ENCODE measurements at regions not wholly inside any gene's neighbourhood (a gene's known extent, or its start where the extent isn't known, plus 50 kb on each side); places are given as distances from the start of the nearest gene placed in this dataset.

GRCh38 chr14:61632401-61632800 is 62.9 kb upstream of the HIF1A start:
- H3K9me3 ChIP-seq = no peaks in the 10 kb centered on the region
- no peaks in the 10 kb centered on the region for H3K27me3 ChIP-seq
- ATAC-seq (no peak), DNase-seq (no peak)
- H3K27ac ChIP-seq = no peak overlapping the region
- no peaks in the 10 kb centered on the region for H3K36me3 ChIP-seq
- no peak overlapping the region for H3K4me3 ChIP-seq
- no peak for TF ChIP-seq POLR2A (IDR thresholded peaks at IDR 0.05)
- TF ChIP-seq, protein P1, sequence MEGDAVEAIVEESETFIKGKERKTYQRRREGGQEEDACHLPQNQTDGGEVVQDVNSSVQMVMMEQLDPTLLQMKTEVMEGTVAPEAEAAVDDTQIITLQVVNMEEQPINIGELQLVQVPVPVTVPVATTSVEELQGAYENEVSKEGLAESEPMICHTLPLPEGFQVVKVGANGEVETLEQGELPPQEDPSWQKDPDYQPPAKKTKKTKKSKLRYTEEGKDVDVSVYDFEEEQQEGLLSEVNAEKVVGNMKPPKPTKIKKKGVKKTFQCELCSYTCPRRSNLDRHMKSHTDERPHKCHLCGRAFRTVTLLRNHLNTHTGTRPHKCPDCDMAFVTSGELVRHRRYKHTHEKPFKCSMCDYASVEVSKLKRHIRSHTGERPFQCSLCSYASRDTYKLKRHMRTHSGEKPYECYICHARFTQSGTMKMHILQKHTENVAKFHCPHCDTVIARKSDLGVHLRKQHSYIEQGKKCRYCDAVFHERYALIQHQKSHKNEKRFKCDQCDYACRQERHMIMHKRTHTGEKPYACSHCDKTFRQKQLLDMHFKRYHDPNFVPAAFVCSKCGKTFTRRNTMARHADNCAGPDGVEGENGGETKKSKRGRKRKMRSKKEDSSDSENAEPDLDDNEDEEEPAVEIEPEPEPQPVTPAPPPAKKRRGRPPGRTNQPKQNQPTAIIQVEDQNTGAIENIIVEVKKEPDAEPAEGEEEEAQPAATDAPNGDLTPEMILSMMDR (IDR thresholded peaks at IDR 0.05) = no peak
- WGBS, 4 donors = 61 to 72% (median 67%) methylated on average over 3 of the region's 3 CpGs
- H3K4me1 ChIP-seq = peaks cover 0 to 6% (median 0%) of the 10 kb centered on the region in 12 donors
- intact Hi-C loops (cut with DNase I) = no loop called here

DNA sequence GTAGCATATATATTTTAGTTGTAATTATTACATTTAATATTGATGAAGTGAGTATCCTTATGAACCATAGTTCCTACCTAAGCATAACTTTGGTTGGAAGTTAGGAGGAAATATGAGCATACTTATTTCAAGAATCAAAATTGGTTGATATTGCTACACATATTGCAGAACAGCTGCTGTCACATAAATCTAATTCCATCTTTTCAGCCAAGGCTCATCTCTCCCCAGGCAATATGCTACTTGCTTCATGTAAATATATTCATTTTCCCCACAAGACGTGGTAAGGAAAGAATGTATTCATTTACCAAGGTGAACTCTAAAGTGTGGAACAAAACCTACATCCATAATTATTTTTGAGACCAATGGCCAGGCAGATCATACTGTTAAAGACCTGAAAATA is 62.5 kb upstream of the HIF1A start:
- TF ChIP-seq POLR2A (IDR thresholded peaks at IDR 0.05) = no peak
- TF ChIP-seq, protein P1 (IDR thresholded peaks at IDR 0.05) = no peak
- no peak for DNase-seq
- intact Hi-C loops (cut with DNase I) = no loop called here
- H3K9me3 ChIP-seq = no peaks in the 10 kb centered on the region
- no peaks in the 10 kb centered on the region for H3K36me3 ChIP-seq
- H3K27ac ChIP-seq = no peak overlapping the region
- ATAC-seq = no peak
- 75 to 96% (median 88%) methylated on average over 1 of the region's 1 CpG for WGBS, 4 donors
- H3K27me3 ChIP-seq = no peaks in the 10 kb centered on the region
- H3K4me3 ChIP-seq = no peak overlapping the region
- H3K4me1 ChIP-seq = peaks cover 0 to 6% (median 0%) of the 10 kb centered on the region in 12 donors

DNA sequence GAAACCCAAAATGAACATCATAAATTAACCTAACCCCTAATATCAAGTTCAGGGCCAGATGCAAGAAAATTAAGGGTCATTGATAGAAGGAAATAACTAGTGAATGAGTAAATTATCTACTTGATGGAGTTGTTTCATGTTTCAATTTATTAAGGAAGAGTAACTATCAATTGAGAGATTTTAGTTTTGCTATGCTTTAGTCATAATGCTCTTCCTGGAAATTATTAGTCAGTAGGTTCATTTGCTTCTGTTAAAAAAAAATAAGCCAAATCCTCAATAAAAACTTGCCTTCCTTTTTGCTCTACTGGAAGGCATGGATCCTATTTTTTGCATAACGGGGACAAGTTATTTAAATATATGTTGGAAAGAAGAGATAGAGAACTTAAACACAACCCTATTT is 59.0 kb upstream of the HIF1A start:
- H3K27ac ChIP-seq = peak overlapping the region in 1 of 12 donors; percentile 40
- H3K36me3 ChIP-seq = no peaks in the 10 kb centered on the region
- 89 to 96% (median 91%) methylated on average over 1 of the region's 1 CpG for whole genome bisulfite sequencing, 4 donors
- intact Hi-C loops (cut with DNase I) = no loop called here
- H3K9me3 ChIP-seq = no peaks in the 10 kb centered on the region
- no peak for ATAC-seq
- no peaks in the 10 kb centered on the region for H3K27me3 ChIP-seq
- no peak overlapping the region for H3K4me3 ChIP-seq
- H3K4me1 ChIP-seq = peaks cover 0 to 10% (median 2%) of the 10 kb centered on the region in 12 donors
- no peak for DNase-seq
- TF ChIP-seq, protein P1 (IDR thresholded peaks at IDR 0.05) = no peak
- no peak for TF ChIP-seq POLR2A (IDR thresholded peaks at IDR 0.05)

DNA sequence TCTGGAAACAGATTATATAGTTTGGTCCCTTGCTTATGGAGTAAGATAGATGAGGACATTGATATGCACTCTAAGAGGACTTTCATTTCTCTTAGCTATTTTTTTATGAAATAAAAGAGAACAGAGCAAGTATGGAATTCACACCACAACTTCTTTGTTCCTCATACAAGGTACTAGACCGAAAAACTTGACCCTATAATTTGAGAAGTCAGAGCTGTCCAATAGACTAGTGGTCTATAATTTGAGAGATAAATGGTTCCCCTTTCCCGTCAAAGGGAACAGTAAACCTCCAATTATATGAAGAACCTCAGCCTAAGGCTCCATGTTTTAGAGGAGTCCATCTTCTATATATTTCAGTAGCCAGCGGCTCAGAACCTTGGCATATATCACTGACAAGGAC is 58.5 kb upstream of the HIF1A start:
- H3K4me1 ChIP-seq = peaks cover 0 to 10% (median 2%) of the 10 kb centered on the region in 12 donors
- WGBS, 4 donors = 92 to 95% (median 95%) methylated on average over 3 of the region's 3 CpGs
- TF ChIP-seq, protein P1 (IDR thresholded peaks at IDR 0.05) = no peak
- TF ChIP-seq POLR2A (IDR thresholded peaks at IDR 0.05) = no peak
- intact Hi-C loops (cut with DNase I) = no loop called here
- ATAC-seq (no peak), DNase-seq (no peak)
- no peaks in the 10 kb centered on the region for H3K27me3 ChIP-seq
- no peaks in the 10 kb centered on the region for H3K36me3 ChIP-seq
- peak overlapping the region in 1 of 12 donors; percentile 40 for H3K27ac ChIP-seq
- H3K4me3 ChIP-seq = no peak overlapping the region
- no peaks in the 10 kb centered on the region for H3K9me3 ChIP-seq
